ENCODE measurements at regions not wholly inside any gene's neighbourhood (a gene's known extent, or its start where the extent isn't known, plus 50 kb on each side); places are given as distances from the start of the nearest gene placed in this dataset.
"Not testable (repeated sequence)": the region's sequence is repeated elsewhere in the genome, so short reads cannot be mapped to it uniquely, and the experiment has no call there.

DNA sequence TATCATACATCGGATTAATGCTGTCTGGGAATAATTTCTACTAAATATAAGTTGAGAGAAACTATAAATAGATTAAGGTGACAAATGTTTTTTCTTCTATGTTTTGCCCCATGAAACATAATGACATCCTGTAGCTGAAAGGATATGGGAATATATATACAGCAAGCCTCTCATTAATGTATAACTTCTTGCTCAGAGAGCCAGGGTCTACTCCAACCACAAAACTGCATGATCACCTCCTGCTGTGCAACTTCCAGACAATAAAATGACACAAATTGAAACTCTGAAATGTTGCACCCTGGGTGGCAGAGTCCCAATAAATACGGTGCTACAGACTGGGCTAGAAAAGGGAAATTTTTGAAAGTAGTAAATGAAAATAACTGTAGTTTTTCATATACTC, 571.9 kb upstream of the CBLB start:
- H3K9me3 ChIP-seq (ENCODE audit: control insufficient read depth, low read length) = no peaks in the 10 kb centered on the region
- no peaks in the 10 kb centered on the region for H3K36me3 ChIP-seq (ENCODE audit: control insufficient read depth, insufficient read depth, low read length)
- H3K27ac ChIP-seq (ENCODE audit: low read depth, low read length, severe bottlenecking) = no peak overlapping the region
- H3K4me1 ChIP-seq (ENCODE audit: control insufficient read depth, insufficient read depth, low read length, poor library complexity, severe bottlenecking) = no peaks in the 10 kb centered on the region
- no CpG with 5 or more reads among the region's 2 CpGs for WGBS, 2 experiments (ENCODE audit: insufficient coverage in 2 of 2)
- no peak overlapping the region for H3K4me3 ChIP-seq (ENCODE audit: extremely low read depth, insufficient read depth, low read length, poor library complexity, severe bottlenecking)

GRCh38 chr3:106446271-106446670, 577.5 kb upstream of the CBLB start:
- no peak overlapping the region for H3K27ac ChIP-seq (ENCODE audit: low read depth, low read length, severe bottlenecking)
- H3K9me3 ChIP-seq (ENCODE audit: control insufficient read depth, low read length) = no peaks in the 10 kb centered on the region
- WGBS, 2 experiments (ENCODE audit: insufficient coverage in 2 of 2) = 88 to 100% methylated on average over 1 to 2 of the region's 4 CpGs
- no peak overlapping the region for H3K4me3 ChIP-seq (ENCODE audit: extremely low read depth, insufficient read depth, low read length, poor library complexity, severe bottlenecking)
- no peaks in the 10 kb centered on the region for H3K36me3 ChIP-seq (ENCODE audit: control insufficient read depth, insufficient read depth, low read length)
- no peaks in the 10 kb centered on the region for H3K4me1 ChIP-seq (ENCODE audit: control insufficient read depth, insufficient read depth, low read length, poor library complexity, severe bottlenecking)

DNA sequence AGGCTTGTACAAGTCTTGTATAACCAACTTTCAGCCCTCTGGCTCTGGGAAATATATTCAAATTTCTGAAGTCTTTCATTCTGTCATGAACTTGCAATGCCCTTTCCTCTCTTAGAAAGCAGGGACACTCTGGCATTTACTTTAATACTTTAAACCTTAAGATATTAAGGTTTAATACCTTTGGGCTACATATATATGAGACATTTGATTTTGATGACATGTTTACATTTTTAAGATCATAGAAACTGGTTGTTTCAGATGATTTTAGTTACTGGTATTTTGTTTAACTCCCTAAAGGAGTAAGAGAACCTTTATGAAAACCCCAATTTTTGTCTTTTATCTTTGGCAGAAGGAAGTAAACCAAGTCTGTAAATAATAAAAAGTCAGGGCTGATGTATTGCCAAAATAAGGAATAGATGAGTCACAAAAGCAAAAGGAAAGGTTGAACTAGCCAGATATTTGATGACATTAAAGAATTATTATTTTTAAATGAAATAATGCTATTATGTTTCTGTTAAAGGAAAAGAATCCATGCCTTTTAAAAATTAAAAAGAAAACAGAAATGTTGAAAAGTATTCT, 579.0 kb upstream of the CBLB start:
- Histone ChIP-seq H3K36me3 (ENCODE audit: control insufficient read depth, insufficient read depth, low read length) (no peaks in the 10 kb centered on the region), H3K4me1 (ENCODE audit: control insufficient read depth, insufficient read depth, low read length, poor library complexity, severe bottlenecking) (no peaks in the 10 kb centered on the region), H3K9me3 (ENCODE audit: control insufficient read depth, low read length) (no peaks in the 10 kb centered on the region), H3K4me3 (ENCODE audit: extremely low read depth, insufficient read depth, low read length, poor library complexity, severe bottlenecking) (no peak overlapping the region), H3K27ac (ENCODE audit: low read depth, low read length, severe bottlenecking) (no peak overlapping the region)

DNA sequence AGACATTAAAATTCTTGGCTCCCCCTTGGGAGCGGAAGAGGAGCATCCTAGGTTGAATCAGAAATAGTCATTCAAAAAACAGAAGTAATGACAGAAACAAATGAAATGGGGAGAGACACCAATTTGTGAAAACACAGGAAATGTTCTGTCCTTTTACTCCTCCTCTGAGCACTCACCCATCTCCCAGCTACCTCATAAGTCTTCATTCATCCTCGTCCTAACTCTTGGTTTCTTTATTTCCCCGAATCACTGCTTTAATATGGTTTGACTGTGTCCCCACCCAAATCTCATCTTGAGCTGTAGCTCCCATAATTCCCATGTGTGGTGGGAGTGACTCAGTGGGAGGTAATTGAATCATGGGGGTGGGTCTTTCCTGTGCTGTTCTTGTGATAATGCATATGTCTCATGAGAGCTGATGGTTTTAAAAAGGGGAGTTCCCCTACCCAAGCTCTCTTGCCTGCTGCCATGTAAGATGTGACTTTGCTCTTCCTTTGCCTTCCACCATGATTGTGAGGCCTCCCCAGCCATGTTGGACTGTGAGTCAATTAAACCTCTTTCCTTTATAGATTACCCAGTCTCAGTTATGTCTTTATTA, 579.7 kb upstream of the CBLB start:
- no CpG with 5 or more reads among the region's 3 CpGs for WGBS, 2 experiments (ENCODE audit: insufficient coverage in 2 of 2)

DNA sequence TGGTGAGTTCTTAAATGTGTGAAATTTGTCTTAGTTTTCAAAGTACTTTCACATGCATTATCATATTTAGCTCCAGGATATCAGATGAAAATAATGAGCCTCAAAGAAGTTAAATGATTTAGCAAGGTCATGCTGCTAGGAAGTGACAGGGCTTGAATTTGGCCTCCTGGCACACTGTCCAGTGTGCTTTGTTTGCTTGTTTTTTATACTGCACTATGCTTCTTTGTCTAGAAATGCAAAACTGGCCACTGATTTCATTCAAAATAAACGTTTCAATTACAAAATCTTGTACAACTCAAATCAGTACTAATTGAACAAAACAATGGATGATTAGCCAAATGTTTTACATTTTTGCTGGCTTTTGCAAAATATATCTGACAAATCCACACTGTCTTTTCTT, 583.3 kb upstream of the CBLB start:
- no peaks in the 10 kb centered on the region for H3K9me3 ChIP-seq (ENCODE audit: control insufficient read depth, low read length)
- H3K36me3 ChIP-seq (ENCODE audit: control insufficient read depth, insufficient read depth, low read length) = no peaks in the 10 kb centered on the region
- WGBS, 2 experiments (ENCODE audit: insufficient coverage in 2 of 2) = 40 to 50% methylated on average over 1 of the region's 1 CpG
- H3K27ac ChIP-seq (ENCODE audit: low read depth, low read length, severe bottlenecking) = no peak overlapping the region
- no peak overlapping the region for H3K4me3 ChIP-seq (ENCODE audit: extremely low read depth, insufficient read depth, low read length, poor library complexity, severe bottlenecking)
- no peaks in the 10 kb centered on the region for H3K4me1 ChIP-seq (ENCODE audit: control insufficient read depth, insufficient read depth, low read length, poor library complexity, severe bottlenecking)

More for the DNA sequence above, 579.7 kb upstream of the CBLB start:
- H3K4me3 ChIP-seq (ENCODE audit: extremely low read depth, insufficient read depth, low read length, poor library complexity, severe bottlenecking); H3K36me3 ChIP-seq (ENCODE audit: control insufficient read depth, insufficient read depth, low read length); H3K4me1 ChIP-seq (ENCODE audit: control insufficient read depth, insufficient read depth, low read length, poor library complexity, severe bottlenecking); H3K9me3 ChIP-seq (ENCODE audit: control insufficient read depth, low read length); H3K27ac ChIP-seq (ENCODE audit: low read depth, low read length, severe bottlenecking): not testable (repeated sequence)

DNA sequence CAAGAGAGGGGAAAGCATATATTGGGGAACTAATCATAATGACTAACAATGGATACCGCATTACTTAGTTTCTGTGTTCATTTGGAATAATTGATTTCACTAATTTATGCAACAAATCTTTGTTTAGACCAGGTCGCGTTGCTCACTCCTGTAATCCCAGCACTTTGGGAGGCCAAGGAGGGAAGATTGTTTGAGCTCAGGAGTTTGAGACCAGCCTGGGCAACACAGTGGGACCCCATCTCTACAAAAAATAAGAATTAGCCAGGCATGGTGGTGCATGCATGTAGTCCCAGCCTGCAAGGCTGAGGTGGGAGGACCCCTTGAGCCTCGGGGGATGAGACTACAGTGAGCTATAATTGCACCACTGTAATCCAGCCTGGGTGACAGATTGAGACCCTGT, 585.7 kb upstream of the CBLB start:
- no peaks in the 10 kb centered on the region for H3K36me3 ChIP-seq (ENCODE audit: control insufficient read depth, insufficient read depth, low read length)
- no peak overlapping the region for H3K4me3 ChIP-seq (ENCODE audit: extremely low read depth, insufficient read depth, low read length, poor library complexity, severe bottlenecking)
- H3K9me3 ChIP-seq (ENCODE audit: control insufficient read depth, low read length) = no peaks in the 10 kb centered on the region
- no peaks in the 10 kb centered on the region for H3K4me1 ChIP-seq (ENCODE audit: control insufficient read depth, insufficient read depth, low read length, poor library complexity, severe bottlenecking)
- WGBS, 2 experiments (ENCODE audit: insufficient coverage in 2 of 2) = 76 to 81% methylated on average over 3 of the region's 4 CpGs
- no peak overlapping the region for H3K27ac ChIP-seq (ENCODE audit: low read depth, low read length, severe bottlenecking)

GRCh38 chr3:106457281-106458180, 588.7 kb upstream of the CBLB start:
- H3K9me3 ChIP-seq (ENCODE audit: control insufficient read depth, low read length) = no peaks in the 10 kb centered on the region
- no peak overlapping the region for H3K27ac ChIP-seq (ENCODE audit: low read depth, low read length, severe bottlenecking)
- WGBS, 2 experiments (ENCODE audit: insufficient coverage in 2 of 2) = 83 to 88% methylated on average over 2 of the region's 3 CpGs
- no peaks in the 10 kb centered on the region for H3K36me3 ChIP-seq (ENCODE audit: control insufficient read depth, insufficient read depth, low read length)
- H3K4me3 ChIP-seq (ENCODE audit: extremely low read depth, insufficient read depth, low read length, poor library complexity, severe bottlenecking) = no peak overlapping the region
- H3K4me1 ChIP-seq (ENCODE audit: control insufficient read depth, insufficient read depth, low read length, poor library complexity, severe bottlenecking) = no peaks in the 10 kb centered on the region

DNA sequence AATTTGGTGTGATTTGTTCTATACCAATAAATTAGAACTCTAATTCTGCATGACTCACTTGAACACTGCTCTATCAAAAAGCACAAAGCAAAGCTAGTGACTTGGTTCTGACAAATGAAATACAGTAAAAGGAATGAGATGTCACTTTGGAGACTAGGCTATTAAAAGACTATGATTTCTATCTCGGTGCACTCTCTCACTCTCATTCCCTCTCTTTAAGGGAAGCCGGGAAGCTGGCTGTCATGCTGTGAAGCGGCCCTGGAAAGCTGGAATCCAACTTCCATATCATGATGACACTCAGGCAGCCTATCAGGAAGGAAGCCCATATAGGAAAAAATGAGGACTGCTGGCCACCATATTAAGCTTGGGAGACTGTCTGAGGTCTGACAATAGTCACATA, 590.1 kb upstream of the CBLB start:
- H3K36me3 ChIP-seq (ENCODE audit: control insufficient read depth, insufficient read depth, low read length) = no peaks in the 10 kb centered on the region
- H3K9me3 ChIP-seq (ENCODE audit: control insufficient read depth, low read length) = no peaks in the 10 kb centered on the region
- H3K27ac ChIP-seq (ENCODE audit: low read depth, low read length, severe bottlenecking) = no peak overlapping the region
- WGBS, 2 experiments (ENCODE audit: insufficient coverage in 2 of 2) = 88 to 100% methylated on average over 3 of the region's 3 CpGs
- no peak overlapping the region for H3K4me3 ChIP-seq (ENCODE audit: extremely low read depth, insufficient read depth, low read length, poor library complexity, severe bottlenecking)
- H3K4me1 ChIP-seq (ENCODE audit: control insufficient read depth, insufficient read depth, low read length, poor library complexity, severe bottlenecking) = no peaks in the 10 kb centered on the region

DNA sequence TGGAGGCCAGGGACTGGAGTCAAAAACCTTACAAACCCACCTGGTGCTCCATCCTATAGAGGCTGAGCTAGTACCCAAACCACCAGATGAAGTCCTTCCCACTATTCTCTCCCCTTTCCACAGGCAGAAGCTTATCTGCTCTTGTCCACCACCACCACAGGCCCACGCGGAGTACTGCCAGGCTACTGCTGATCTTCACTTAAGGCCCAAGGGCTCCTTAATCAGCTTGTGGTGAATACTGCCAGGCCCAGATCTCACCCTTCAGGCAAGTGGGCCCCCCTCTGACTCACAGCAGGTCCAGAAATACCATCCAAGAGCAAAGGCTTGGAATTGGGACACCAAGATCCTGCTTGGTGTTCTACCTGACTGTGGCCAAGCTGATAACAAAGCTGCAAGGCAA, 598.1 kb upstream of the CBLB start:
- Histone ChIP-seq H3K9me3 (ENCODE audit: control insufficient read depth, low read length) (no peaks in the 10 kb centered on the region), H3K4me1 (ENCODE audit: control insufficient read depth, insufficient read depth, low read length, poor library complexity, severe bottlenecking) (no peaks in the 10 kb centered on the region), H3K36me3 (ENCODE audit: control insufficient read depth, insufficient read depth, low read length) (no peaks in the 10 kb centered on the region), H3K27ac (ENCODE audit: low read depth, low read length, severe bottlenecking) (no peak overlapping the region), H3K4me3 (ENCODE audit: extremely low read depth, insufficient read depth, low read length, poor library complexity, severe bottlenecking) (no peak overlapping the region)
- WGBS, 2 experiments (ENCODE audit: insufficient coverage in 2 of 2) = 71 to 100% methylated on average over 2 of the region's 2 CpGs

- WGBS, 2 experiments (ENCODE audit: insufficient coverage in 2 of 2) = 85 to 100% methylated on average over 1 to 3 of the region's 7 CpGs
Observed at GRCh38 chr3:106473576-106474475, 605.0 kb upstream of the CBLB start.

More at GRCh38 chr3:106473576-106474475, 605.0 kb upstream of the CBLB start:
- Histone ChIP-seq H3K4me3 (ENCODE audit: extremely low read depth, insufficient read depth, low read length, poor library complexity, severe bottlenecking) (no peak overlapping the region), H3K4me1 (ENCODE audit: control insufficient read depth, insufficient read depth, low read length, poor library complexity, severe bottlenecking) (no peaks in the 10 kb centered on the region), H3K36me3 (ENCODE audit: control insufficient read depth, insufficient read depth, low read length) (no peaks in the 10 kb centered on the region), H3K27ac (ENCODE audit: low read depth, low read length, severe bottlenecking) (no peak overlapping the region), H3K9me3 (ENCODE audit: control insufficient read depth, low read length) (no peaks in the 10 kb centered on the region)
